ENCODE measurements at regions not wholly inside any gene's neighbourhood (a gene's known extent, or its start where the extent isn't known, plus 50 kb on each side); places are given as distances from the start of the nearest gene placed in this dataset.

- ChIA-PET CTCF (no interaction called here), POLR2A (ENCODE audit: unreplicated experiment) (no interaction called here)
- Histone ChIP-seq H3K4me1 (replicated peaks; ENCODE audit: insufficient read depth) (no peaks in the 10 kb centered on the region), H3K79me2 (ENCODE audit: low read depth) (no peaks in the 10 kb centered on the region), H3K27me3 (ENCODE audit: insufficient read depth, low read depth) (no peaks in the 10 kb centered on the region), H2AFZ (no peak overlapping the region), H3K4me2 (no peak overlapping the region), H3K4me3 (no peak overlapping the region), H3K9me3 (ENCODE audit: insufficient read depth, low read depth) (no peaks in the 10 kb centered on the region; the same call in 1 of the 2 replicates), H3K27ac (no peak overlapping the region), H4K20me1 (ENCODE audit: insufficient read depth) (no peaks in the 10 kb centered on the region), H3F3A (ENCODE audit: insufficient read depth, low read depth) (no peaks in the 10 kb centered on the region), H3K9me2 (ENCODE audit: insufficient read depth) (no peaks in the 10 kb centered on the region), H3K36me3 (ENCODE audit: low read depth) (no peaks in the 10 kb centered on the region)
- TF ChIP-seq EZH2 (IDR thresholded peaks at IDR 0.05; ENCODE audit: low read depth): no peak
- intact Hi-C loops (cut with micrococcal nuclease; ENCODE audit: unreplicated experiment): no loop called here
- DNase-seq: no peak
- BruUV-seq (replicated peaks): no TSS peak
Observed at GRCh38 chr3:178288074-178288473, 248.2 kb upstream of the KCNMB2 start.

GRCh38 chr3:178289544-178290160, 246.6 kb upstream of the KCNMB2 start:
- intact Hi-C loops (cut with micrococcal nuclease; ENCODE audit: unreplicated experiment): no loop called here
- H3K79me2 ChIP-seq (ENCODE audit: low read depth): no peaks in the 10 kb centered on the region
- ChIA-PET POLR2A (ENCODE audit: unreplicated experiment) (no interaction called here), CTCF (no interaction called here)
- TF ChIP-seq EZH2 (IDR thresholded peaks at IDR 0.05; ENCODE audit: low read depth) (no peak), CTCF (conservative IDR thresholded peaks at IDR 0.05) (no peak)
- BruUV-seq (replicated peaks): no TSS peak
- H4K20me1 ChIP-seq (ENCODE audit: insufficient read depth): no peaks in the 10 kb centered on the region
- H3K27ac ChIP-seq: no peak overlapping the region
- H3K9me2 ChIP-seq (ENCODE audit: insufficient read depth): no peaks in the 10 kb centered on the region
- DNase-seq: no peak
- no peaks in the 10 kb centered on the region; the same call in 1 of the 2 replicates for H3K9me3 ChIP-seq (ENCODE audit: insufficient read depth, low read depth)
- H3K4me2 ChIP-seq: no peak overlapping the region
- no peaks in the 10 kb centered on the region for H3K36me3 ChIP-seq (ENCODE audit: low read depth)
- H3F3A ChIP-seq (ENCODE audit: insufficient read depth, low read depth): no peaks in the 10 kb centered on the region
- H2AFZ ChIP-seq: peak overlapping the region; percentile 52
- no peaks in the 10 kb centered on the region for H3K27me3 ChIP-seq (ENCODE audit: insufficient read depth, low read depth)
- H3K4me3 ChIP-seq: no peak overlapping the region
- no peaks in the 10 kb centered on the region for H3K4me1 ChIP-seq (replicated peaks; ENCODE audit: insufficient read depth)

- H3K9me2 ChIP-seq (ENCODE audit: insufficient read depth): no peaks in the 10 kb centered on the region
- H2AFZ ChIP-seq: peak overlapping the region; percentile 46; the same call in 1 of the 2 replicates
- no peaks in the 10 kb centered on the region for H3F3A ChIP-seq (ENCODE audit: insufficient read depth, low read depth)
- no peak overlapping the region for H3K4me3 ChIP-seq
- no peaks in the 10 kb centered on the region for H3K27me3 ChIP-seq (ENCODE audit: insufficient read depth, low read depth)
- H3K9me3 ChIP-seq (ENCODE audit: insufficient read depth, low read depth): no peaks in the 10 kb centered on the region; the same call in 1 of the 2 replicates
- no peaks in the 10 kb centered on the region for H3K79me2 ChIP-seq (ENCODE audit: low read depth)
- H4K20me1 ChIP-seq (ENCODE audit: insufficient read depth): no peaks in the 10 kb centered on the region
- H3K36me3 ChIP-seq (ENCODE audit: low read depth): no peaks in the 10 kb centered on the region
- intact Hi-C loops (cut with micrococcal nuclease; ENCODE audit: unreplicated experiment): no loop called here
- ChIA-PET CTCF (no interaction called here), POLR2A (ENCODE audit: unreplicated experiment) (no interaction called here)
- TF ChIP-seq EZH2 (IDR thresholded peaks at IDR 0.05; ENCODE audit: low read depth) (no peak), CTCF (conservative IDR thresholded peaks at IDR 0.05) (no peak)
- no peak overlapping the region for H3K4me2 ChIP-seq
- H3K4me1 ChIP-seq (replicated peaks; ENCODE audit: insufficient read depth): no peaks in the 10 kb centered on the region
- no peak for DNase-seq
- H3K27ac ChIP-seq: no peak overlapping the region
- BruUV-seq (replicated peaks): no TSS peak
Observed at GRCh38 chr3:178291574-178292370, 244.5 kb upstream of the KCNMB2 start.

Data from PC-9 (cell line).